H9 (cell line): ENCODE measurements at regions not wholly inside any gene's neighbourhood (a gene's known extent, or its start where the extent isn't known, plus 50 kb on each side); places are given as distances from the start of the nearest gene placed in this dataset.

ENCODE experiments used
- DNase-seq: peaks from one replicate; pipeline ENCODE4 v3.0.0-alpha.2; 2017
- H2AFZ ChIP-seq: one replicate; pipeline ENCODE4 v1.6.1; 2013; ENCODE audit warnings: mild to moderate bottlenecking, low read length, control low read depth, moderate library complexity
- H2AK5ac ChIP-seq: 2 replicates; pipeline ENCODE4 v1.6.1; 2013; ENCODE audit warnings: low read length, control low read depth, mixed read lengths; ENCODE audit not compliant: insufficient read length
- H2BK120ac ChIP-seq: one replicate; pipeline ENCODE4 v1.6.1; 2013; ENCODE audit warnings: low read depth, mild to moderate bottlenecking, low read length, control low read depth, inconsistent platforms; ENCODE audit not compliant: poor library complexity, severe bottlenecking
- H2BK12ac ChIP-seq: 2 replicates; pipeline ENCODE4 v1.6.1; 2013; ENCODE audit warnings: low read length, control low read depth, mixed read lengths, low read depth; ENCODE audit not compliant: insufficient read length
- H2BK15ac ChIP-seq: 2 replicates; pipeline ENCODE4 v1.6.1; 2013; ENCODE audit warnings: low read depth, low read length, control low read depth
- H2BK20ac ChIP-seq: one replicate; pipeline ENCODE4 v1.6.1; 2013; ENCODE audit warnings: low read depth, mild to moderate bottlenecking, low read length, control low read depth, inconsistent platforms; ENCODE audit not compliant: poor library complexity, severe bottlenecking
- H2BK5ac ChIP-seq: 2 replicates; pipeline ENCODE4 v1.6.1; 2013; ENCODE audit warnings: low read length, control low read depth, mixed read lengths; ENCODE audit not compliant: insufficient read length
- H3K14ac ChIP-seq: 2 replicates; pipeline ENCODE4 v1.6.1; 2013; ENCODE audit warnings: low read length, control low read depth; ENCODE audit not compliant: insufficient read depth
- H3K18ac ChIP-seq: 2 replicates; pipeline ENCODE4 v1.6.1; 2013; ENCODE audit warnings: low read depth, mild to moderate bottlenecking, mixed read lengths, low read length, control low read depth; ENCODE audit not compliant: insufficient read length
- H3K23ac ChIP-seq: 2 replicates; pipeline ENCODE4 v1.6.1; 2013; ENCODE audit warnings: low read length, control low read depth, mixed read lengths, low read depth; ENCODE audit not compliant: insufficient read length
- H3K23me2 ChIP-seq: 2 replicates; pipeline ENCODE4 v1.6.1; 2013; ENCODE audit warnings: low read depth, mild to moderate bottlenecking, mixed read lengths, low read length, control low read depth; ENCODE audit not compliant: insufficient read length, poor library complexity, severe bottlenecking
- H3K27ac ChIP-seq: 2 replicates; pipeline ENCODE4 v1.5.1; 2013; ENCODE audit warnings: low read length, control low read depth, mixed read lengths, low read depth; ENCODE audit not compliant: insufficient read length
- H3K27me3 ChIP-seq: 2 replicates; pipeline ENCODE4 v1.6.1; 2013; ENCODE audit warnings: low read length, control low read depth, inconsistent platforms; ENCODE audit not compliant: insufficient read depth
- H3K4ac ChIP-seq: 2 replicates; pipeline ENCODE4 v1.6.1; 2013; ENCODE audit warnings: low read depth, mild to moderate bottlenecking, control low read depth, inconsistent platforms, low read length, moderate library complexity
- H3K4me1 ChIP-seq: 2 replicates; pipeline ENCODE4 v1.6.1; 2013; ENCODE audit warnings: low read length, control low read depth, inconsistent platforms; ENCODE audit not compliant: insufficient read depth
- H3K4me2 ChIP-seq: 2 replicates; pipeline ENCODE4 v1.6.1; 2013; ENCODE audit warnings: low read length, control low read depth, mixed read lengths; ENCODE audit not compliant: insufficient read length, insufficient read depth
- H3K56ac ChIP-seq: 2 replicates; pipeline ENCODE4 v1.6.1; 2013; ENCODE audit warnings: low read depth, mild to moderate bottlenecking, mixed read lengths, low read length, control low read depth; ENCODE audit not compliant: insufficient read length
- H3K79me1 ChIP-seq: 2 replicates; pipeline ENCODE4 v1.6.1; 2013; ENCODE audit warnings: low read depth, mild to moderate bottlenecking, moderate library complexity, low read length, control low read depth, inconsistent platforms; ENCODE audit not compliant: insufficient read depth, poor library complexity, severe bottlenecking
- H3K79me2 ChIP-seq: 2 replicates; pipeline ENCODE4 v1.6.1; 2013; ENCODE audit warnings: low read length, control low read depth, inconsistent platforms; ENCODE audit not compliant: insufficient read depth
- H3K9ac ChIP-seq: 2 replicates; pipeline ENCODE4 v1.6.1; 2013; ENCODE audit warnings: low read length, control low read depth, mixed read lengths; ENCODE audit not compliant: insufficient read length; ENCODE audit errors: extremely low read depth
- H3K9me3 ChIP-seq: one replicate; pipeline ENCODE4 v1.6.1; 2013; ENCODE audit warnings: low read depth, low read length, inconsistent platforms; ENCODE audit not compliant: control insufficient read depth
- H3T11ph ChIP-seq: one replicate; pipeline ENCODE4 v1.6.1; 2013; ENCODE audit warnings: mild to moderate bottlenecking, low read length, control low read depth, inconsistent platforms
- H4K20me1 ChIP-seq: one replicate; pipeline ENCODE4 v1.6.1; 2013; ENCODE audit not compliant: control insufficient read depth, insufficient read length, insufficient read depth
- H4K5ac ChIP-seq: 2 replicates; pipeline ENCODE4 v1.6.1; 2013; ENCODE audit warnings: low read depth, mild to moderate bottlenecking, mixed read lengths, low read length, control low read depth; ENCODE audit not compliant: insufficient read length
- H4K8ac ChIP-seq: replicated peaks from 2 replicates; pipeline ENCODE4 v1.6.1; 2013; ENCODE audit warnings: low read length, control low read depth, mixed read lengths, low read depth; ENCODE audit not compliant: insufficient read length
- H4K91ac ChIP-seq: 2 replicates; pipeline ENCODE4 v1.6.1; 2013; ENCODE audit warnings: low read depth, mild to moderate bottlenecking, moderate library complexity, mixed read lengths, low read length, control low read depth; ENCODE audit not compliant: insufficient read length
- H3K27ac Mint-ChIP-seq, 3 experiments: 2 replicates in 2 of 3; 3 replicates in 1 of 3; pipeline ENCODE4 v1.8.0; 2020 to 2021; ENCODE audit warnings: mixed read lengths in 3 of 3, mild to moderate bottlenecking in 1 of 3, moderate library complexity in 1 of 3
- H3K27me3 Mint-ChIP-seq: 2 replicates; pipeline ENCODE4 v1.8.0; 2021; ENCODE audit warnings: low read depth, mild to moderate bottlenecking, moderate library complexity, mixed read lengths
- H3K36me3 Mint-ChIP-seq, 3 experiments: 2 replicates in 2 of 3; 3 replicates in 1 of 3; pipeline ENCODE4 v1.8.0; 2020 to 2021; ENCODE audit warnings: low read depth in 3 of 3, mixed read lengths in 3 of 3; ENCODE audit not compliant: insufficient read depth in 1 of 3
- H3K4me1 Mint-ChIP-seq, 2 experiments: 2 replicates each; pipeline ENCODE4 v1.8.0; 2020; ENCODE audit warnings: mixed read lengths in 2 of 2
- H3K4me3 Mint-ChIP-seq, 2 experiments: 2 replicates in 1 of 2; 3 replicates in 1 of 2; pipeline ENCODE4 v1.8.0; 2020 to 2021; ENCODE audit warnings: mild to moderate bottlenecking in 2 of 2, mixed read lengths in 2 of 2, moderate library complexity in 1 of 2
- H3K9me3 Mint-ChIP-seq, 2 experiments: 2 replicates in 1 of 2; 3 replicates in 1 of 2; pipeline ENCODE4 v1.8.0; 2020; ENCODE audit warnings: mild to moderate bottlenecking in 2 of 2, mixed read lengths in 2 of 2, moderate library complexity in 1 of 2
- WGBS: extraction: QIAGEN DNeasy Blood & Tissue Kit; methylation state at CpG from one replicate; pipeline ENCODE4 v1.1.7; 2013; ENCODE audit warnings: missing lambda C conversion rate, low lambda C conversion rate, mixed read lengths; ENCODE audit not compliant: insufficient read length; ENCODE audit errors: extremely low coverage; 5-methylcytosine and 5-hydroxymethylcytosine counted together
- TF ChIP-seq, protein P1 (sequence below): fragments of 200-600 bp; sonication (generic); conservative IDR thresholded peaks from 3 replicates; pipeline ENCODE4 v1.8.0; 2021; ENCODE audit warnings: antibody characterized with exemption, mild to moderate bottlenecking

DNA sequence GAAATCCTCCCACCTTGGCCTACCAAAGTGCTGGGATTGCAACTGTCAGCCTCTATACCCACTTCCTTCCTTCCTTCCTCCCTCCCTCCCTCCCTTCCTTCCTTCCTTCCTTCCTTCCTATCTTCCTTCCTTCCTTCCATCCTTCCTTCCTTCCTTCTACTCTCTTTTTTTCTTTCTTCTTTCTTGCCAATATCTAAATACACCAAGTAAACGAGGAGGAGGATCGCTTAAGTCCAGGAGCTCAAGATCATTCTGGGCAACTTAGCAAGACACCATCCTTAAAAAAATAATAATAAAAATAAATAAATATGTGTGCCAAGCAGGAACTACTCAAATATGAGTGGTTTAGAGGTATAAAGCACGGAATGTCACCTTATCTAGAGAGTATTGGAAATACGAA is 249.4 kb upstream of the TRIB2 start:
- Histone ChIP-seq H4K20me1 (no peaks in the 10 kb centered on the region), H3T11ph (no peak overlapping the region), H3K14ac (no peak overlapping the region), H3K27ac (no peak overlapping the region), H3K23ac (no peak overlapping the region), H3K4me1 (no peaks in the 10 kb centered on the region), H2AFZ (no peak overlapping the region), H4K91ac (no peak overlapping the region), H3K4ac (no peak overlapping the region), H2BK120ac (no peak overlapping the region), H4K8ac (no peak overlapping the region), H3K9ac (no peak overlapping the region), H3K79me1 (no peaks in the 10 kb centered on the region), H3K23me2 (no peaks in the 10 kb centered on the region), H2AK5ac (no peak overlapping the region), H2BK20ac (no peak overlapping the region), H3K18ac (no peak overlapping the region), H3K56ac (no peak overlapping the region), H3K27me3 (no peaks in the 10 kb centered on the region), H2BK15ac (no peak overlapping the region), H2BK12ac (no peak overlapping the region), H3K9me3 (no peaks in the 10 kb centered on the region), H4K5ac (no peak overlapping the region), H3K79me2 (no peaks in the 10 kb centered on the region), H2BK5ac (no peak overlapping the region), H3K4me2 (no peak overlapping the region)
- WGBS = no CpG with 5 or more reads among the region's 4 CpGs
- TF ChIP-seq, protein P1, sequence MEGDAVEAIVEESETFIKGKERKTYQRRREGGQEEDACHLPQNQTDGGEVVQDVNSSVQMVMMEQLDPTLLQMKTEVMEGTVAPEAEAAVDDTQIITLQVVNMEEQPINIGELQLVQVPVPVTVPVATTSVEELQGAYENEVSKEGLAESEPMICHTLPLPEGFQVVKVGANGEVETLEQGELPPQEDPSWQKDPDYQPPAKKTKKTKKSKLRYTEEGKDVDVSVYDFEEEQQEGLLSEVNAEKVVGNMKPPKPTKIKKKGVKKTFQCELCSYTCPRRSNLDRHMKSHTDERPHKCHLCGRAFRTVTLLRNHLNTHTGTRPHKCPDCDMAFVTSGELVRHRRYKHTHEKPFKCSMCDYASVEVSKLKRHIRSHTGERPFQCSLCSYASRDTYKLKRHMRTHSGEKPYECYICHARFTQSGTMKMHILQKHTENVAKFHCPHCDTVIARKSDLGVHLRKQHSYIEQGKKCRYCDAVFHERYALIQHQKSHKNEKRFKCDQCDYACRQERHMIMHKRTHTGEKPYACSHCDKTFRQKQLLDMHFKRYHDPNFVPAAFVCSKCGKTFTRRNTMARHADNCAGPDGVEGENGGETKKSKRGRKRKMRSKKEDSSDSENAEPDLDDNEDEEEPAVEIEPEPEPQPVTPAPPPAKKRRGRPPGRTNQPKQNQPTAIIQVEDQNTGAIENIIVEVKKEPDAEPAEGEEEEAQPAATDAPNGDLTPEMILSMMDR = no peak
- Mint-ChIP-seq H3K4me3 (no peak overlapping the region), H3K27ac (no peak overlapping the region), H3K4me1 (peaks cover 0 to 2% of the 10 kb centered on the region in 2 experiments; a peak in 2 of 4 replicates), H3K9me3 (peaks cover 2 to 3% of the 10 kb centered on the region in 2 experiments; a peak in 4 of 5 replicates), H3K27me3 (no peaks in the 10 kb centered on the region), H3K36me3 (peaks cover 0 to 3% (median 2%) of the 10 kb centered on the region in 3 experiments; a peak in 3 of 7 replicates)
- no peak for DNase-seq
